MG63 (cell line): ENCODE measurements at regions not wholly inside any gene's neighbourhood (a gene's known extent, or its start where the extent isn't known, plus 50 kb on each side); places are given as distances from the start of the nearest gene placed in this dataset.

ENCODE experiments used
- DNase-seq: peaks from one replicate; pipeline ENCODE4 v3.0.0-alpha.2; 2020
- H3K27me3 ChIP-seq: fragments of 250-450 bp; sonication (Bioruptor Pico); 2 replicates; pipeline ENCODE4 v1.5.1; 2020; ENCODE audit warnings: mild to moderate bottlenecking, moderate library complexity
- H3K36me3 ChIP-seq: fragments of 250-450 bp; sonication (Bioruptor Pico); 2 replicates; pipeline ENCODE4 v1.5.1; 2020; ENCODE audit warnings: mild to moderate bottlenecking, moderate library complexity
- H3K4me3 ChIP-seq: fragments of 250-450 bp; sonication (Bioruptor Pico); 2 replicates; pipeline ENCODE4 v1.5.1; 2020; ENCODE audit warnings: mild to moderate bottlenecking, moderate library complexity
- H3K9me3 ChIP-seq: fragments of 250-450 bp; sonication (Bioruptor Pico); 2 replicates; pipeline ENCODE4 v1.5.1; 2020; ENCODE audit warnings: mild to moderate bottlenecking, moderate library complexity

GRCh38 chr6:77979204-77979603, 326.4 kb downstream of the MEI4 start:
- H3K9me3 ChIP-seq = peaks cover 8% of the 10 kb centered on the region
- DNase-seq = no peak
- no peaks in the 10 kb centered on the region for H3K36me3 ChIP-seq
- no peaks in the 10 kb centered on the region for H3K27me3 ChIP-seq
- no peak overlapping the region for H3K4me3 ChIP-seq

DNA sequence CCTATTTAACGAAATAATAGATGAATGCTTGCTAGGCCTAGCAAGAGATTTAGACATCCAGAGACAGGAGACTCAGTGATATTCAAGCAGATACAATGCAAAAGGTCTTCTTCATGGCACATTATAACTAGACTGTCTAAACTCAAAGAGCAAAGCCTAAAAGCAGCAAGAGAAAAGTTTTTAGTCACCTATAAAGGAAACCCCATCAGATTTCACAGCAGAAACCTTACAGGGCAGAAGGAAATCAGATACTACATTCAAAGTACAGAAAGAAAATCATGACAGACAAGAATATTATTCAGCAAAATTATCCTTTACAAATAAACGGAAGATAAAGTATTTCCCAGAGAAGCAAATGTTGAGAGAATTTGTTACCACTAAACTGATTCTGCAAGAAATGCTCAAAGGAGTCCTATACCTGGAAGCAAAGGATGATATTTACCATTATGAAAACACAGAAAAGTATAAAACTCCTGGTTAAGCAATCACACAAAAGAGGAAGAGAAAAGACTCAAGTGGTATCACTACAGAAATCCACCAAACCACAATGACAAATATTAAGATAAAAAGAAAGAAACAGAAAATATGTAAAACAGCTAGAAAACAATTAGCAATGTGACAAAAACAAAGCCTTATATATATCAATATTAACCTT, 333.7 kb downstream of the MEI4 start:
- no peaks in the 10 kb centered on the region for H3K36me3 ChIP-seq
- no peaks in the 10 kb centered on the region; the same call in none of the 2 replicates for H3K9me3 ChIP-seq
- H3K27me3 ChIP-seq = no peaks in the 10 kb centered on the region
- no peak overlapping the region for H3K4me3 ChIP-seq
- no peak for DNase-seq

- H3K4me3 ChIP-seq = no peak overlapping the region
- no peaks in the 10 kb centered on the region for H3K27me3 ChIP-seq
- H3K9me3 ChIP-seq = no peaks in the 10 kb centered on the region; the same call in none of the 2 replicates
- no peak for DNase-seq
- no peaks in the 10 kb centered on the region for H3K36me3 ChIP-seq
Measured at GRCh38 chr6:77987035-77987384, 334.2 kb downstream of the MEI4 start.

- Histone ChIP-seq H3K9me3 (no peaks in the 10 kb centered on the region), H3K27me3 (no peaks in the 10 kb centered on the region), H3K36me3 (no peaks in the 10 kb centered on the region), H3K4me3 (no peak overlapping the region)
- no peak for DNase-seq
Measured at GRCh38 chr6:78010130-78010529, 357.3 kb downstream of the MEI4 start.

DNA sequence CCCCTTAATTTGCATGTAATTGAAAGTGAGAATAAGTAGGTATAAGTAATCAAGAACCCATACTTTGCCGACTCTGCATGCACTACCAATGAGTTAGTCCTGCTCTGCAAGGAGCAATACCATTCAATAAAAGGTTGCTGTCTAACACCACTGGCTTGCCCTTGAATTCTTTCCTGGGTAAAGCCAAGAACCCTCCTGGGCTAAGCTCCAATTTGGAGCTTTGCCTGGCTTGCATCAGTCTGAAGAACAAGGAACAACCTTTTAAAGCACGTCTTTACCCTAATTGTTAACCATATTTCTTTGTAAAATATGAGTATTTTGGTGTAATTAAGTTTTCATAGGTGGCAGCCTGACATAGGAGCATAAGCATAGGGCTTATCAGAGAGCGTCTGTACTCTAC, 367.7 kb downstream of the MEI4 start:
- Histone ChIP-seq H3K9me3 (no peaks in the 10 kb centered on the region), H3K36me3 (no peaks in the 10 kb centered on the region), H3K4me3 (no peak overlapping the region), H3K27me3 (no peaks in the 10 kb centered on the region)
- DNase-seq = peak; percentile 12

- Histone ChIP-seq H3K9me3 (no peaks in the 10 kb centered on the region), H3K4me3 (no peak overlapping the region), H3K27me3 (no peaks in the 10 kb centered on the region), H3K36me3 (no peaks in the 10 kb centered on the region)
- DNase-seq = no peak
Measured at GRCh38 chr6:78025502-78025901, 372.7 kb downstream of the MEI4 start.

DNA sequence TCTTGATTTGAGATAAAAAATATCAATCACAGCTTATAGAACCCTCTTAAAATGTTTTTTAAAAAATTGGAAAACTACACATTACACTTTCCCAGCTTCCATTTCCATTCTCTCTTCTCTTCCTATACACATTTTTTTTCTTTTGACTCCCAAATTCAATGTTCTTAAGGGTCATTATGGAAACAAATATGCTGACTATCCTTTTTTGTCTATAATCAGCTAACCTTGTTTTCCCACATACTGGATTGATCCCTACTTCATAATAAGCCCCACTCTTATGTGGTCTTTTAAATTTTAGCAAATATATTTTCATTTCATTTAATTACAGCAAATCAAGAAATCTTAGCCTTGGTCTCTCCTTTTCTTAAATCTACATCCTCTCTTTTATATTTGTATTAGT, 378.4 kb downstream of the MEI4 start:
- Histone ChIP-seq H3K4me3 (no peak overlapping the region), H3K36me3 (no peaks in the 10 kb centered on the region), H3K27me3 (no peaks in the 10 kb centered on the region), H3K9me3 (no peaks in the 10 kb centered on the region)
- DNase-seq = no peak

GRCh38 chr6:78059171-78059570, 406.3 kb downstream of the MEI4 start:
- Histone ChIP-seq H3K9me3 (no peaks in the 10 kb centered on the region), H3K27me3 (no peaks in the 10 kb centered on the region), H3K4me3 (no peak overlapping the region), H3K36me3 (no peaks in the 10 kb centered on the region)
- no peak for DNase-seq

GRCh38 chr6:78062993-78063392, 410.2 kb downstream of the MEI4 start:
- Histone ChIP-seq H3K9me3 (no peaks in the 10 kb centered on the region), H3K4me3 (no peak overlapping the region), H3K36me3 (no peaks in the 10 kb centered on the region), H3K27me3 (no peaks in the 10 kb centered on the region)
- no peak for DNase-seq

GRCh38 chr6:78076371-78076770, 423.5 kb downstream of the MEI4 start:
- no peak for DNase-seq
- no peaks in the 10 kb centered on the region for H3K9me3 ChIP-seq
- no peak overlapping the region for H3K4me3 ChIP-seq
- no peaks in the 10 kb centered on the region for H3K27me3 ChIP-seq
- H3K36me3 ChIP-seq = no peaks in the 10 kb centered on the region

DNA sequence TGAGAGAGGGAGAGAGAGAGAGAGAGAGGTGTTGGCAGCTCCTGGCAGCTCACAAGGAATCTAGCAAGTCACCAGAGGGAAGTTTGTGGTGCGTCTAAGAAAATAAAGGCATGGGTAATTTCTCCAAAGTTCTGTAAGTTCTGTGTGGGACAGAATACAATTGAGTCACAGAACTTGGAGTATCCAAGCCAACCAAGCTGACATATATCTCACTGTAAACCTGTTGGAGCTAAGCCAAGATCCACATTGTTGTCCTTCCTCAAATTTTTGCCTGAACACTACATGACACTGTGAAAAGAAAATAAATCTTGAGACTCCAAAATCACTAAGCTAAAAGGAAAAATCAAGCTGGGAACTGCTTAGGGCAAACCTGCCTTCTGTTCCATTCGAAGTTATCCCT, 436.7 kb downstream of the MEI4 start:
- no peaks in the 10 kb centered on the region for H3K27me3 ChIP-seq
- no peaks in the 10 kb centered on the region for H3K9me3 ChIP-seq
- no peaks in the 10 kb centered on the region for H3K36me3 ChIP-seq
- DNase-seq = no peak
- H3K4me3 ChIP-seq = no peak overlapping the region

GRCh38 chr6:78093906-78094305, 441.1 kb downstream of the MEI4 start:
- Histone ChIP-seq H3K9me3 (no peaks in the 10 kb centered on the region), H3K4me3 (no peak overlapping the region), H3K36me3 (no peaks in the 10 kb centered on the region), H3K27me3 (no peaks in the 10 kb centered on the region)
- DNase-seq = no peak

DNA sequence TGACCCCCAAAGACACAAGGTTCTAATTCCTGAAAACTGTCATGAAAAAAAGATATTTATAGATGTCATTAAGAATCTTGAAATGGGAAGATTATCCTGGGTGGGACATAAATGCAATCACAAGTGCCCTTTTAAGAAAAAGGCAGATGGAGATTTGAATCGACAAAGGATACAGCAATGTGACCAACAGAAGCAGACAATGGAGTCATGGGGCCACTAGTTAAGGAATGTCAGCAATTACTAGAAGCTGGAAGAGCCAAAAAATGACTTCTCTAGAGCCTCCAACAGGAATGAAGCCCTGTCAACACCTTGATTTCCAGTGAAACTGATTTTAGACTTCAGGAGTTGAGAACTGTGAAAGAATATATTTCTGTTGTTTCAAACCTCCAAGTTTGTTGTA, 448.5 kb downstream of the MEI4 start:
- Histone ChIP-seq H3K4me3 (no peak overlapping the region), H3K36me3 (no peaks in the 10 kb centered on the region), H3K9me3 (no peaks in the 10 kb centered on the region), H3K27me3 (no peaks in the 10 kb centered on the region)
- no peak for DNase-seq

DNA sequence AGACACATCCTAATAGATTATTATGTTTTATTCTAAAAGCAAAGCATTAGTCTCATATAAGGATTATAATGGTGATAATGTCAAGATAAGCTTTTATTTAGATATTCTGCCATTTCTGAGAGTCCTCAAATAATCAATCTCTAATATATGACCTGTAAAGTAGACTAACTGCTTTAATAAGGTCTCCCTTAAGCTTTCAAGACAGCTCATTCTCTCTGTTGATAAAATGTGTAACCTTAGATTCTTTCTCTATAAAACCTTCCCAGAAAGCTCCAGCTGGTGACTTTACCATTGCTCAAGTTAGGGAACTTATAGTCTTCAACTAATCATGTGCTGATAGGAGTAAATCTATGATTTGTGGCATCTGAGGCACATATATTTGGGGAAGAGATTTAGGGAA, 457.8 kb downstream of the MEI4 start:
- no peak for DNase-seq
- no peaks in the 10 kb centered on the region for H3K27me3 ChIP-seq
- no peaks in the 10 kb centered on the region for H3K36me3 ChIP-seq
- no peaks in the 10 kb centered on the region; the same call in 1 of the 2 replicates for H3K9me3 ChIP-seq
- H3K4me3 ChIP-seq = no peak overlapping the region

DNA sequence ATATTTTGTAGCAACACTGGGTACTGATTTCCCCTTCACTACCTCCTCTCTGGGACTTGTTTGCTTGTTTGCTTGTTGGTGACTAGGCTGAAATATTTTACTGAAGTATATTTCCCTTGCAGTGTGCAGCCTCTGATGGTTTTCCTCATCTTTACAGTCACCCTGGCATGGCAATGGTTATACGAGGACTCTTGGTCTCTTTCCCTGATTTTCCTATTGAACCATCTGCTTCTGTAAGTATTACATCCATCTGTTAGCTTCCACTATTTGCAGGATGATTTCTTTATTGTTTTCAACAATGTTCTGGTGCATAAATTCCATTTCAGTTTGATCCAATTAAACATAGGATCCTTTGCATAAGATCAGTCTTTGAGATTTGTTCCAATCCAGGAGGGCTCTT, 465.1 kb downstream of the MEI4 start:
- DNase-seq = no peak
- Histone ChIP-seq H3K27me3 (no peaks in the 10 kb centered on the region), H3K36me3 (no peaks in the 10 kb centered on the region), H3K4me3 (no peak overlapping the region), H3K9me3 (no peaks in the 10 kb centered on the region; the same call in 1 of the 2 replicates)

GRCh38 chr6:78131521-78131920, 478.7 kb downstream of the MEI4 start:
- no peaks in the 10 kb centered on the region for H3K27me3 ChIP-seq
- H3K4me3 ChIP-seq = no peak overlapping the region
- DNase-seq = no peak
- no peaks in the 10 kb centered on the region for H3K9me3 ChIP-seq
- H3K36me3 ChIP-seq = no peaks in the 10 kb centered on the region

DNA sequence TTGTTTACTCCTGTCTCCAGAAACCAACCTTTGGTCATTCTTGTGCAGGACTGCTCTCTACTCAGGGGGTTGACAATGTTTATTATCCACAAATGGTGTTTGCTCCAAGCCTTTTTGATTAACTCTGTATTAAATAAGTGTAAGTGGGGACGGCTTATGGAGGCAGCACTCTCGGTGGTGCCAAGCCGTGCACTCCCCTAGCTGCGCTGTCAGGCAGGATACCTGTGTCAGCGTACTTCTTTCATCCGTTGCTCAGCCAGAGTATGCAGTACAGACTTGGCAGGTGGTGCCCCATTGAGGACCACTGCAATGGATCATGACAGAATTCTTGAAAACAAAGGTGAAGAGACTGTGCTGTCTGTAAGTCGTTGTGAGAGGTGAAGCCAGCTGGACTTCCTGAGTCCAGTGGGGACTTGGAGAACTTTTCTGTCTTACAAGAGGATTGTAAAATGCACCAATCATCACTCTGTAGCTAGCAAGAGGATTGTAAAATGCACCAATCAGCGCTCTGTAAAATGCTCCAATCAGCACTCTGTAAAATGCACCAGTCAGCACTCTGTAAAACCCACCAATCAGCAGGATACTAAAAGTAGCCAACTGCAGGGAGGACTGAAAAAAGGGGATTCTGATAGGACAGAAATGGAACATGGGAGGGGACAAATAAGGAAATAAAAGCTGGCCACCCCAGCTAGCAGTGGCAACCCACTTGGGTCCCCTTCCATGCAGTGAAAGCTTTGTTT, 480.0 kb downstream of the MEI4 start:
- DNase-seq = no peak
- H3K4me3 ChIP-seq = no peak overlapping the region
- H3K27me3 ChIP-seq = no peaks in the 10 kb centered on the region
- H3K9me3 ChIP-seq = no peaks in the 10 kb centered on the region
- no peaks in the 10 kb centered on the region for H3K36me3 ChIP-seq

GRCh38 chr6:78150425-78150824, 497.6 kb downstream of the MEI4 start:
- no peaks in the 10 kb centered on the region for H3K27me3 ChIP-seq
- no peak for DNase-seq
- H3K9me3 ChIP-seq = no peaks in the 10 kb centered on the region
- no peaks in the 10 kb centered on the region for H3K36me3 ChIP-seq
- no peak overlapping the region for H3K4me3 ChIP-seq
